Dendritic cell treated with granulocyte-macrophage colony-stimulating factor and Interleukin-4, amounts not matched to agents 40 ng/mL and 50 ng/mL, for 4 days (primary cell): ENCODE measurements at regions not wholly inside any gene's neighbourhood (a gene's known extent, or its start where the extent isn't known, plus 50 kb on each side); places are given as distances from the start of the nearest gene placed in this dataset.

Source experiments
- H3K27ac Mint-ChIP-seq: one replicate; pipeline ENCODE4 v1.8.0; 2022; ENCODE audit warnings: mild to moderate bottlenecking, mixed read lengths
- H3K27me3 Mint-ChIP-seq: one replicate; pipeline ENCODE4 v1.8.0; 2022; ENCODE audit warnings: mild to moderate bottlenecking, mixed read lengths
- H3K36me3 Mint-ChIP-seq: one replicate; pipeline ENCODE4 v1.8.0; 2022; ENCODE audit warnings: low read depth, mixed read lengths
- H3K4me1 Mint-ChIP-seq: one replicate; pipeline ENCODE4 v1.8.0; 2022; ENCODE audit warnings: low read depth, mixed read lengths
- H3K4me3 Mint-ChIP-seq: one replicate; pipeline ENCODE4 v1.8.0; 2022; ENCODE audit warnings: mild to moderate bottlenecking, moderate library complexity, mixed read lengths
- H3K9me3 Mint-ChIP-seq: one replicate; pipeline ENCODE4 v1.8.0; 2022; ENCODE audit warnings: mixed read lengths
- intact Hi-C: fragments of 100-400 bp; cut with micrococcal nuclease; formaldehyde crosslinking; loops from one replicate; pipeline ENCODE4 v1.15.0; 2022

GRCh38 chr5:155587458-155587857 is 573.9 kb downstream of the KIF4B start:
- no peaks in the 10 kb centered on the region for H3K4me1 Mint-ChIP-seq
- H3K27ac Mint-ChIP-seq: no peak overlapping the region
- H3K27me3 Mint-ChIP-seq: no peaks in the 10 kb centered on the region
- no peak overlapping the region for H3K4me3 Mint-ChIP-seq
- intact Hi-C loops: no loop called here
- no peaks in the 10 kb centered on the region for H3K36me3 Mint-ChIP-seq
- H3K9me3 Mint-ChIP-seq: peaks cover 8% of the 10 kb centered on the region

DNA sequence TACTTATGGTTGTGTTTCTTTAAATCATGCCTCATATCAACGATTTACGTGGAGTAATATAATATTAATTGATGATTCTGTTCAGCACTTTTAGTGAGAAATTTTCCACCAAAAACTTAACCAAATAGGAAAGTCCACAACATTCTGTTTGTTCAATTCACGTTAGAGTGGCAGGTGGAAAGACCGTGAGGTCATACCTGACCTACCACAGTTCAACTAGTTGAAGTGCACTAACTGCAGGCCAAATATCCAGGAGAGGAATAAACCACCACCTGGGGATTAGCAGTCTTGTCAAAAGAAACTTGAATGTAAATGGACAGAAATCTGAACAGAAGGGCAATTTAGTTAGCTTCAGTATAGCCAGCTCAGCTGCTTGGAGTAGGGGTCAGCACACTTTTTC is 577.7 kb downstream of the KIF4B start:
- Mint-ChIP-seq H3K4me1 (no peaks in the 10 kb centered on the region), H3K9me3 (no peaks in the 10 kb centered on the region), H3K36me3 (no peaks in the 10 kb centered on the region), H3K27me3 (no peaks in the 10 kb centered on the region), H3K27ac (no peak overlapping the region), H3K4me3 (no peak overlapping the region)
- intact Hi-C loops: no loop called here

- H3K36me3 Mint-ChIP-seq: no peaks in the 10 kb centered on the region
- intact Hi-C loops: no loop called here
- H3K9me3 Mint-ChIP-seq: no peaks in the 10 kb centered on the region
- H3K27ac Mint-ChIP-seq: no peak overlapping the region
- H3K4me3 Mint-ChIP-seq: no peak overlapping the region
- H3K27me3 Mint-ChIP-seq: no peaks in the 10 kb centered on the region
- H3K4me1 Mint-ChIP-seq: no peaks in the 10 kb centered on the region
Measured at GRCh38 chr5:155594270-155594669, 580.7 kb downstream of the KIF4B start.

DNA sequence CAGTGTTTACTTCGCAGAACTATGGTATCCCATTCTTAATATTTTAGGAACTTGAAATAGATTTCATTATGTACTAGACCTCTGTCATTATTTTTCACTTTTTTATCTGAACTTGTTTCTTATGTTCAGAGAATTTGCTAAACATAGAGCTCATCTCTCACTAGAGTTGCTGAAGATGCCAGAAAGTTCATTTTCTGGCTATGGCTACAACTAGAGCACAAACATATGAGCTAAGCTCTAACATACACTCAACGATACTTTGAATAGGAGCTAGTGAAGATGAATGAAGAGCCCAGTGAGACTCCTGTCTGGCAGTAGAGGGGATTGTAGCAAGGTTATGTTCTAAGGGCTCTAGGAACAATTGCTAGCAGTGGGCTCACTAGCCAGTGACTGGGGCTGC is 582.2 kb downstream of the KIF4B start:
- no peaks in the 10 kb centered on the region for H3K27me3 Mint-ChIP-seq
- H3K27ac Mint-ChIP-seq: no peak overlapping the region
- no peaks in the 10 kb centered on the region for H3K4me1 Mint-ChIP-seq
- H3K36me3 Mint-ChIP-seq: no peaks in the 10 kb centered on the region
- intact Hi-C loops: no loop called here
- H3K9me3 Mint-ChIP-seq: no peaks in the 10 kb centered on the region
- no peak overlapping the region for H3K4me3 Mint-ChIP-seq

DNA sequence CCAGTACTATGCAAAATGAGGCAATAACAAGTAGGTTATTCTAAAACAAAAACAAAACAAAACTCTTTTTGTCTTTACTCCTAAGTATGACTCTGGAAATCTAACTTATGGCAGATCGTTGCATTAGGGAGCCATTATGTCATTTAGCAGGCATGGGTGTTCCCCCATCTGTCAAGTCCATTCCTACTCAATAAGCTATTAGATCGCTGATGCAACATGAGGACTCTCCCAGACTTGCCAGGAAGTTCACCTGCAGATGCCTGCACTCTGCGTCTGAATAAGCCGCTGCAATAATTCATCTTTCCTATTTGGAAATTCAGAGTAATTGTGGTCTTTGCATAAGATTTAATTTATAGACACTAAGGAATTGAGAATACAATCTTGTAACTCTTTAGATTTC is 585.0 kb downstream of the KIF4B start:
- Mint-ChIP-seq H3K27ac (no peak overlapping the region), H3K36me3 (no peaks in the 10 kb centered on the region), H3K9me3 (no peaks in the 10 kb centered on the region), H3K4me3 (no peak overlapping the region), H3K4me1 (no peaks in the 10 kb centered on the region), H3K27me3 (no peaks in the 10 kb centered on the region)
- intact Hi-C loops: no loop called here

DNA sequence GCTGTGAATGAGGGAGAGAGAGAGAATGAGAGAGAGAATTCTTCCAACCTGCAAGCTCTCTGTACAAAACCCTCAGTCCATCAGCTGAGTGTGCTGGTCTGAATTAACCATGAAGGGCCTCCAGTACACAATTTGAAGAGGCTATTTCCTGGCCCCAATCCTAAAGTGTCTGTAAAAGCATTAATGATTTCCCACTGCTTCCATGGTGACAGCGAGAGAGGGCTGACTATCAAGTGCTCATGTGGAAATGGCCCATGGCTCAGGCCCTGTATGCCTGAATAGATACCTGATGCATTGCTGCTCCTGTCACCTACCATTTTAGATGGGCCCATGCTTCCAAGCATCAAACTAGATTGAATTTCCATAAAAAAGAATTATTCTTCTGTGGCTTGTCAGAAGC is 592.4 kb downstream of the KIF4B start:
- H3K27ac Mint-ChIP-seq: no peak overlapping the region
- H3K27me3 Mint-ChIP-seq: no peaks in the 10 kb centered on the region
- H3K9me3 Mint-ChIP-seq: no peaks in the 10 kb centered on the region
- H3K4me3 Mint-ChIP-seq: no peak overlapping the region
- H3K36me3 Mint-ChIP-seq: no peaks in the 10 kb centered on the region
- no peaks in the 10 kb centered on the region for H3K4me1 Mint-ChIP-seq
- intact Hi-C loops: no loop called here

DNA sequence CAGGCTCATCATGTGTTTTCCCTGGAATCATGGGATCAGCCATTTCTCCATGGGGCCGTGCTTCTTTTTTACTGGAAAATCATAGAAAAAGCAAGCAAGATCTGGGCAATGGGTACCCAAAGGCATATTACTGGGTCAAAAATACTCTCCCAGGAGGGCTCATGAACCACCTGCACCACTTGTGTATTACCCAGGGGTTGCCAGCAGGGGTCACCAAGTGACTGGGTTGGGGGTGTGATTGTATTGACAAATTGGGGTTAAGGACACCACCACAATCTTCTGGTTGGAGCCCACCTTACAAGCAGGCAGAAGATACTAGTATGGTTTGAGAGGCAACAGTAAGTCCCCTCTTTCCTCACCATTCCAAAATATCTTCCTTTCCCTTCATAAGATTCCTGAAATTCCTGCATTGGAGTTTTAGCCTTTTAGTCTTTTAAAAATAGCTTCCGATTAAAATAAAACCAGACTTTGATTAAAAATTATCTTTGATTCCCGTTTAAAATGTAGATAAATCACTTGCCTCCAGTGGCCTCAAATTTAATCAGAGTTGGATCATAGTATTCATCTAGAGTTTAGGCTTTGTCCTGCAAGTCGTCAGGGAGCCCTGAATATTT is 603.3 kb downstream of the KIF4B start:
- Mint-ChIP-seq H3K27ac (no peak overlapping the region), H3K27me3 (peaks cover 2% of the 10 kb centered on the region), H3K36me3 (no peaks in the 10 kb centered on the region), H3K4me1 (no peaks in the 10 kb centered on the region), H3K9me3 (no peaks in the 10 kb centered on the region), H3K4me3 (no peak overlapping the region)
- intact Hi-C loops: loop anchor here (5.0 kb wide), 1 partner anchor 1515 kb away; no protein-coding TSS in a partner anchor

GRCh38 chr5:155619688-155620087 is 606.1 kb downstream of the KIF4B start:
- intact Hi-C loops: loop anchor here (5.0 kb wide), 1 partner anchor 1513 kb away; no protein-coding TSS in a partner anchor
- H3K27me3 Mint-ChIP-seq: peaks cover 2% of the 10 kb centered on the region

DNA sequence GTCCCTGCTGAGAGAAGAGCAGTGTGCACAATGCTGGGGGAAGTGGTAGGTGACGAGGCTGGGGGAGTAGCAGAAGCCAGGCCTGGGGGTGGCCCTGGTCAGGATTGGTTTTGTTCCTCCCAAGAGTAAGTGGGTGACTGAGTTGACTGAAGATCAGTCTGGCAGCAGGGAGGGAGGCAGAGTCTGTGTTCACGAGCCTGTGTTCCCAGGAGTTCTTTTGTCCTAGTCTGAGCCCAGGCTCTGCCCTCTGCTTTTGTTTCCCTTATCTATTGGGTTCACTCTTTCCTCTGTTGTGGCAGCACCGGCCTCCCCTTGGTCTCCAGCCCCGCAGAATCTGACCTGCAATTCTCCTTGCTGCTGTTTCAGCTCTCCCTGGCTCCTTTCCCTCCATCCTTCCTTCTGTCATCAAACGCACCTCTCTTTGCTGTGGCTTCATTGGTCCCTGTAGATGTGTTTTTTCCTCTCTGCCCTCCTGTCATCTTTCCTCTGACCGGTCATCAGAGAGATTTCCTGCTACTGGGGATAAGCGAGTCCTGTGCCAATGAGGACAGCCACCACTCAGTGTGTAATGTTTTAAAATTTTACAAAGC is 607.4 kb downstream of the KIF4B start:
- Mint-ChIP-seq H3K27me3 (peaks cover 2% of the 10 kb centered on the region), H3K4me1 (no peaks in the 10 kb centered on the region), H3K9me3 (no peaks in the 10 kb centered on the region), H3K27ac (no peak overlapping the region), H3K36me3 (no peaks in the 10 kb centered on the region), H3K4me3 (no peak overlapping the region)
- intact Hi-C loops: no loop called here

More at GRCh38 chr5:155619688-155620087, 606.1 kb downstream of the KIF4B start:
- Mint-ChIP-seq H3K9me3 (no peaks in the 10 kb centered on the region), H3K36me3 (no peaks in the 10 kb centered on the region), H3K4me1 (no peaks in the 10 kb centered on the region), H3K4me3 (no peak overlapping the region), H3K27ac (no peak overlapping the region)

- no peak overlapping the region for H3K4me3 Mint-ChIP-seq
- H3K27ac Mint-ChIP-seq: no peak overlapping the region
- intact Hi-C loops: no loop called here
- H3K27me3 Mint-ChIP-seq: peaks cover 2% of the 10 kb centered on the region
- no peaks in the 10 kb centered on the region for H3K36me3 Mint-ChIP-seq
- H3K9me3 Mint-ChIP-seq: no peaks in the 10 kb centered on the region
- no peaks in the 10 kb centered on the region for H3K4me1 Mint-ChIP-seq
Measured at GRCh38 chr5:155624597-155625241, 611.2 kb downstream of the KIF4B start.

DNA sequence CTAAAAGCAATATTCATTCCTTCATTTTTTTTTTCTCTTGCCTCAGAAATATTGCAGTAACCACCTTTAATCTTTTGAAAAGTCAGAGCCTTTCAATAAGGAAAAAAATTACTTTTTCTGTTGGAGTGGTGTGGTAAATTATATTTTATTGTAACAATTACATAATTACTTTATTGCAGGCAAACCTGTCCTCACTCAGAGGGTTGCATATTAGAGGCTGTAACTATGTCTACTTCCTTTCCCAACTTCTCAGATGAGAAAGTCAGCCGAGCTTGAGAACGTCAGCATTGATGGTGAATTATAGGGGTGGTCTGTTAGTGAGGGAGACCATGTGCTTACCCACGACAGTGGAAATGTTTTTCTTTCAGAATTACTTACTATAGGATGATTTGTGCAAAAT is 611.8 kb downstream of the KIF4B start:
- Mint-ChIP-seq H3K36me3 (no peaks in the 10 kb centered on the region), H3K27ac (no peak overlapping the region), H3K27me3 (peaks cover 2% of the 10 kb centered on the region), H3K4me3 (no peak overlapping the region), H3K9me3 (no peaks in the 10 kb centered on the region), H3K4me1 (no peaks in the 10 kb centered on the region)
- intact Hi-C loops: no loop called here

- Mint-ChIP-seq H3K36me3 (no peaks in the 10 kb centered on the region), H3K4me3 (no peak overlapping the region), H3K9me3 (no peaks in the 10 kb centered on the region), H3K4me1 (no peaks in the 10 kb centered on the region), H3K27me3 (peaks cover under 1% of the 10 kb centered on the region), H3K27ac (no peak overlapping the region)
- intact Hi-C loops: no loop called here
Measured at GRCh38 chr5:155625897-155626543, 612.5 kb downstream of the KIF4B start.

- no peaks in the 10 kb centered on the region for H3K36me3 Mint-ChIP-seq
- H3K9me3 Mint-ChIP-seq: no peaks in the 10 kb centered on the region
- H3K4me1 Mint-ChIP-seq: no peaks in the 10 kb centered on the region
- H3K27me3 Mint-ChIP-seq: no peaks in the 10 kb centered on the region
- H3K27ac Mint-ChIP-seq: no peak overlapping the region
- intact Hi-C loops: no loop called here
- no peak overlapping the region for H3K4me3 Mint-ChIP-seq
Measured at GRCh38 chr5:155626592-155626991, 613.0 kb downstream of the KIF4B start.

- Mint-ChIP-seq H3K27me3 (no peaks in the 10 kb centered on the region), H3K9me3 (no peaks in the 10 kb centered on the region), H3K4me3 (no peak overlapping the region), H3K27ac (no peak overlapping the region), H3K4me1 (no peaks in the 10 kb centered on the region), H3K36me3 (no peaks in the 10 kb centered on the region)
- intact Hi-C loops: no loop called here
Measured at GRCh38 chr5:155628346-155628745, 614.8 kb downstream of the KIF4B start.
